Hepatocyte (in vitro differentiated cells): ENCODE measurements at regions not wholly inside any gene's neighbourhood (a gene's known extent, or its start where the extent isn't known, plus 50 kb on each side); places are given as distances from the start of the nearest gene placed in this dataset.

Experiments used
- DNase-seq: peaks from one replicate; pipeline ENCODE4 v3.0.0-alpha.2; 2016; ENCODE audit warnings: low spot score
- H2AFZ ChIP-seq: fragments of 200-600 bp; sonication (generic); 2 replicates; pipeline ENCODE4 v1.6.0; 2016; ENCODE audit warnings: antibody characterized with exemption, mild to moderate bottlenecking
- H3K27ac ChIP-seq: fragments of 200-600 bp; sonication (generic); 2 replicates; pipeline ENCODE4 v1.5.1; 2016; ENCODE audit warnings: mild to moderate bottlenecking
- H3K27me3 ChIP-seq: fragments of 200-600 bp; sonication (generic); 2 replicates; pipeline ENCODE4 v1.6.1; 2016
- H3K36me3 ChIP-seq: fragments of 200-600 bp; sonication (generic); replicated peaks from 2 replicates; pipeline ENCODE4 v1.5.1; 2016; ENCODE audit warnings: low read depth; ENCODE audit not compliant: insufficient read depth
- H3K4me1 ChIP-seq: fragments of 200-600 bp; sonication (generic); 2 replicates; pipeline ENCODE4 v1.5.1; 2016; ENCODE audit warnings: mild to moderate bottlenecking, moderate library complexity; ENCODE audit not compliant: insufficient read depth
- H3K4me2 ChIP-seq: fragments of 200-600 bp; sonication (generic); 2 replicates; pipeline ENCODE4 v1.6.0; 2016
- H3K4me3 ChIP-seq: fragments of 200-600 bp; sonication (generic); 2 replicates; pipeline ENCODE4 v1.5.1; 2016; ENCODE audit warnings: mild to moderate bottlenecking
- H3K79me2 ChIP-seq: fragments of 200-600 bp; sonication (generic); 2 replicates; pipeline ENCODE4 v1.6.0; 2017; ENCODE audit warnings: mild to moderate bottlenecking
- H3K9me2 ChIP-seq: fragments of 200-600 bp; sonication (generic); replicated peaks from 2 replicates; pipeline ENCODE4 v1.6.0; 2017; ENCODE audit warnings: mild to moderate bottlenecking; ENCODE audit not compliant: insufficient read depth
- H3K9me3 ChIP-seq: fragments of 200-600 bp; sonication (generic); 2 replicates; pipeline ENCODE4 v1.5.1; 2016; ENCODE audit warnings: low read depth, mild to moderate bottlenecking
- H4K20me1 ChIP-seq: fragments of 200-600 bp; sonication (generic); 2 replicates; pipeline ENCODE4 v1.6.0; 2016; ENCODE audit warnings: mild to moderate bottlenecking; ENCODE audit not compliant: insufficient read depth, poor library complexity, severe bottlenecking
- CTCF ChIP-seq: fragments of 200-600 bp; sonication (generic); IDR thresholded peaks from 2 replicates; pipeline ENCODE4 v1.5.1; 2016; ENCODE audit warnings: antibody characterized with exemption, mild to moderate bottlenecking; ENCODE audit not compliant: poor library complexity
- EZH2 ChIP-seq: fragments of 200-600 bp; sonication (generic); IDR thresholded peaks from 2 replicates; pipeline ENCODE4 v1.6.1; 2016; ENCODE audit warnings: antibody characterized with exemption, mild to moderate bottlenecking, borderline replicate concordance
- EZH2phosphoT487 ChIP-seq: fragments of 200-600 bp; sonication (generic); IDR thresholded peaks from one replicate; pipeline ENCODE4 v1.6.1; 2018; ENCODE audit warnings: antibody characterized with exemption, mild to moderate bottlenecking, low read depth, moderate library complexity; ENCODE audit not compliant: unreplicated experiment, severe bottlenecking
- WGBS: methylation state at CpG from one replicate; pipeline ENCODE4 v1.1.6; 2016; ENCODE audit warnings: low lambda C conversion rate; ENCODE audit errors: missing lambda C conversion rate; 5-methylcytosine and 5-hydroxymethylcytosine counted together

- Histone ChIP-seq H3K79me2 (no peaks in the 10 kb centered on the region), H4K20me1 (no peaks in the 10 kb centered on the region), H3K4me2 (no peak overlapping the region), H3K4me1 (no peaks in the 10 kb centered on the region), H3K4me3 (no peak overlapping the region), H3K27me3 (no peaks in the 10 kb centered on the region), H3K9me2 (no peaks in the 10 kb centered on the region), H3K9me3 (no peaks in the 10 kb centered on the region), H3K27ac (no peak overlapping the region), H3K36me3 (no peaks in the 10 kb centered on the region), H2AFZ (no peak overlapping the region)
- TF ChIP-seq EZH2phosphoT487 (no peak), CTCF (no peak), EZH2 (no peak)
- no peak for DNase-seq
Measured at GRCh38 chr9:118367383-118367782, 663.2 kb downstream of the TLR4 start.

- H3K36me3 ChIP-seq, result no peaks in the 10 kb centered on the region
- H3K27ac ChIP-seq, result no peak overlapping the region
- no peaks in the 10 kb centered on the region for H3K4me1 ChIP-seq
- no peaks in the 10 kb centered on the region for H3K9me2 ChIP-seq
- no peaks in the 10 kb centered on the region for H3K9me3 ChIP-seq
- H3K27me3 ChIP-seq, result no peaks in the 10 kb centered on the region
- H3K4me2 ChIP-seq, result no peak overlapping the region
- no peak overlapping the region for H2AFZ ChIP-seq
- DNase-seq, result no peak
- H3K79me2 ChIP-seq, result no peaks in the 10 kb centered on the region
- H4K20me1 ChIP-seq, result no peaks in the 10 kb centered on the region
- H3K4me3 ChIP-seq, result no peak overlapping the region
- WGBS, result 78% methylated on average over 3 of the region's 3 CpGs
- TF ChIP-seq EZH2 (no peak), EZH2phosphoT487 (no peak), CTCF (no peak)
Measured at GRCh38 chr9:118384531-118385100, 680.4 kb downstream of the TLR4 start.

- no peak for DNase-seq
- H2AFZ ChIP-seq, result no peak overlapping the region
- no peak overlapping the region for H3K4me2 ChIP-seq
- no peaks in the 10 kb centered on the region for H3K36me3 ChIP-seq
- no peaks in the 10 kb centered on the region for H4K20me1 ChIP-seq
- H3K27me3 ChIP-seq, result no peaks in the 10 kb centered on the region
- no peak overlapping the region for H3K4me3 ChIP-seq
- H3K27ac ChIP-seq, result no peak overlapping the region
- no peaks in the 10 kb centered on the region for H3K4me1 ChIP-seq
- H3K79me2 ChIP-seq, result no peaks in the 10 kb centered on the region
- TF ChIP-seq EZH2, result no peak
- TF ChIP-seq EZH2phosphoT487, result no peak
- TF ChIP-seq CTCF, result no peak
- no peaks in the 10 kb centered on the region for H3K9me3 ChIP-seq
- WGBS, result 98% methylated on average over 2 of the region's 2 CpGs
- no peaks in the 10 kb centered on the region for H3K9me2 ChIP-seq
Measured at GRCh38 chr9:118395415-118395814, 691.2 kb downstream of the TLR4 start.

- H3K4me3 ChIP-seq, result no peak overlapping the region
- WGBS, result 30% methylated on average over 1 of the region's 1 CpG
- no peaks in the 10 kb centered on the region for H3K4me1 ChIP-seq
- no peak overlapping the region for H2AFZ ChIP-seq
- no peaks in the 10 kb centered on the region for H3K9me3 ChIP-seq
- H4K20me1 ChIP-seq, result no peaks in the 10 kb centered on the region
- H3K27ac ChIP-seq, result no peak overlapping the region
- H3K79me2 ChIP-seq, result no peaks in the 10 kb centered on the region
- no peak overlapping the region for H3K4me2 ChIP-seq
- H3K36me3 ChIP-seq, result no peaks in the 10 kb centered on the region
- no peaks in the 10 kb centered on the region for H3K27me3 ChIP-seq
- no peaks in the 10 kb centered on the region for H3K9me2 ChIP-seq
- no peak for TF ChIP-seq EZH2phosphoT487
- no peak for TF ChIP-seq EZH2
- no peak for TF ChIP-seq CTCF
- DNase-seq, result peak; percentile 16
Measured at GRCh38 chr9:118401546-118401945, 697.3 kb downstream of the TLR4 start.
